ENCODE measurements at regions not wholly inside any gene's neighbourhood (a gene's known extent, or its start where the extent isn't known, plus 50 kb on each side); places are given as distances from the start of the nearest gene placed in this dataset.

- H3K79me2 ChIP-seq (ENCODE audit: insufficient read depth), result no peaks in the 10 kb centered on the region
- peaks cover 90% of the 10 kb centered on the region for H3K27me3 ChIP-seq (ENCODE audit: insufficient read depth)
- H3F3A ChIP-seq (replicated peaks; ENCODE audit: insufficient read depth), result no peaks in the 10 kb centered on the region
- no peak overlapping the region for H3K4me3 ChIP-seq (ENCODE audit: low read depth in 2 of 2, low read length in 1 of 2)
- H3K4me1 ChIP-seq (ENCODE audit: control insufficient read depth in 1 of 2, insufficient read depth in 2 of 2, low read depth in 1 of 2, low read length in 1 of 2), result no peaks in the 10 kb centered on the region; a peak in 1 of 4 replicates
- no peak overlapping the region for H3K9ac ChIP-seq
- no peak for DNase-seq
- H3K9me2 ChIP-seq, result no peaks in the 10 kb centered on the region
- ChIA-PET POLR2A (no interaction called here), CTCF (no interaction called here)
- H3K4me2 ChIP-seq, result no peak overlapping the region
- H3K36me3 ChIP-seq (replicated peaks in 1 of 2; ENCODE audit: control insufficient read depth in 1 of 2, insufficient read depth in 2 of 2, low read length in 1 of 2), result no peaks in the 10 kb centered on the region
- no peak overlapping the region for H3K27ac ChIP-seq (ENCODE audit: low read depth in 2 of 2, low read length in 1 of 2)
- no peak overlapping the region for H2AFZ ChIP-seq (ENCODE audit: low read depth)
- TF ChIP-seq SIN3A (IDR thresholded peaks at IDR 0.05; ENCODE audit: borderline replicate concordance, low read depth, low read length) (no peak), EZH2phosphoT487 (IDR thresholded peaks at IDR 0.05; ENCODE audit: borderline replicate concordance, low read depth) (0 out of 2 replicates have a peak, but pooled peaks have one; percentile 28)
- no peaks in the 10 kb centered on the region for H3K9me3 ChIP-seq
- 34% methylated on average over 17 of the region's 26 CpGs for WGBS (ENCODE audit: low lambda C conversion rate)
- no peaks in the 10 kb centered on the region for H4K20me1 ChIP-seq (ENCODE audit: insufficient read depth)
Measured at GRCh38 chr18:22347606-22348511, 69.9 kb downstream of the CTAGE1 start.

DNA sequence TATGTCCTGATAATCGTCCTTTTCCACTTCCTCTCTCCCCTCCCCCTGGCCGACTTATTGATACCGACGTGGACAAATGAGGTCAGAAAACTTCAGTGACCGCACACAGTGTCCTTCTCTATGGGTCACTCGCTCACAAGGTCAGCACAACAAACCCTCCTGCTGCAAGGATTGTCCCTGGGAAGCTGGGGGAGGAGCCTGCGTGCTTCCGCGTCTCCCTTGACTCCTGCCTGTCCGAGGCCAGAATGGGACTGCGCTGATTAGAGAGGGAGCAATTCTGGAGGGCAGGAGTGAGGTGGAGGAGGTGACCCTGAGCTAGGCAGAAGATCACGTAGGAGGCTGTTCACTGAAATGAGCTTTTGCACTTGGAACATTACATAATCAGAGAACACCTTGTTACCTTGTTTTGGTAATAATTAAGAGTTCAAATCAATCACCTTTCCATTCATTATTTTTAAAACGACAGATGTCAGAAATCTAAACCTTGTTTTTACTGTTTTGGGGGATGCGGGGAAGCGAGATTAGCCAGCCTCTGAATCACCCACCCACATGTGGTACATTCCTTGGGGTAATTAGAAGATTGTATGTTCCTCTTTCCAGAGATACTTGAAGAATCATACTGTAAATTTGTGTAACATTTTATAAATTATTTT lies 70.6 kb downstream of the CTAGE1 start:
- Histone ChIP-seq H3K9me3 (no peaks in the 10 kb centered on the region), H3K4me3 (ENCODE audit: low read depth in 2 of 2, low read length in 1 of 2) (no peak overlapping the region), H4K20me1 (ENCODE audit: insufficient read depth) (no peaks in the 10 kb centered on the region), H3K4me1 (ENCODE audit: control insufficient read depth in 1 of 2, insufficient read depth in 2 of 2, low read depth in 1 of 2, low read length in 1 of 2) (no peaks in the 10 kb centered on the region; a peak in 1 of 4 replicates), H3K36me3 (replicated peaks in 1 of 2; ENCODE audit: control insufficient read depth in 1 of 2, insufficient read depth in 2 of 2, low read length in 1 of 2) (no peaks in the 10 kb centered on the region), H3K9me2 (no peaks in the 10 kb centered on the region), H2AFZ (ENCODE audit: low read depth) (no peak overlapping the region), H3F3A (replicated peaks; ENCODE audit: insufficient read depth) (no peaks in the 10 kb centered on the region), H3K27me3 (ENCODE audit: insufficient read depth) (peaks cover 90% of the 10 kb centered on the region), H3K4me2 (no peak overlapping the region), H3K9ac (no peak overlapping the region), H3K79me2 (ENCODE audit: insufficient read depth) (no peaks in the 10 kb centered on the region), H3K27ac (ENCODE audit: low read depth in 2 of 2, low read length in 1 of 2) (no peak overlapping the region)
- WGBS (ENCODE audit: low lambda C conversion rate), result 27% methylated on average over 15 of the region's 15 CpGs
- ChIA-PET POLR2A (no interaction called here), CTCF (no interaction called here)
- TF ChIP-seq GABPA (IDR thresholded peaks at IDR 0.05; ENCODE audit: low read depth) (no peak), REST (IDR thresholded peaks at IDR 0.05; ENCODE audit: low read depth, low read length) (no peak), MAX (IDR thresholded peaks at IDR 0.05; ENCODE audit: low read depth) (no peak), TCF12 (IDR thresholded peaks at IDR 0.05) (no peak)
- DNase-seq, result no peak

Measured in SK-N-SH (cell line).